ENCODE measurements at regions not wholly inside any gene's neighbourhood (a gene's known extent, or its start where the extent isn't known, plus 50 kb on each side); places are given as distances from the start of the nearest gene placed in this dataset.

DNA sequence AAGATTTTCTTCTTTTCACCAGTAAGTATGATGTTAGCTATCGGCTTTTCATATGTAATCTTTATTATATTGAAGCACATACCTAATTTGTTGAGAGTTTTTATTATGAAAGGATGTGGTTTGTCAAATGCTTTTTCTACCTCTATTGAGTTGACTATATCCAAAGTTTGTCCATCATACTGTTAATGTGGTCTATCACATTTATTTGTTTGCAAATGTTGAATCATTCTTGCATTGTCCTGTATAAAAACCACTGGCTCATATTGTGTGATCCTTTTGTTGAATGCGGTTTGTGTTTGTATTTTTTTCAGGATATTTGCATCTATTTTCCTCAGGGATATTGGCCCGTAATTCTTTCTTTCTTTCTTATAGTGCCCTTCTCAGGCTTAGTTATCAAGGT, 675.5 kb downstream of the NUP35 start:
- H3K27ac ChIP-seq (ENCODE audit: low read depth, low read length), result no peak overlapping the region
- H3K4me3 ChIP-seq (ENCODE audit: low read depth, low read length), result no peak overlapping the region
- no peaks in the 10 kb centered on the region for H3K27me3 ChIP-seq (ENCODE audit: control insufficient read depth, insufficient read depth, low read length)
- ChIA-PET POLR2A (no interaction called here), CTCF (no interaction called here)
- peaks cover 10% of the 10 kb centered on the region for H3K9me3 ChIP-seq (ENCODE audit: control insufficient read depth, insufficient read depth, low read length)
- DNase-seq (ENCODE audit: low read depth, low spot score), result no peak
- TF ChIP-seq, protein P1, sequence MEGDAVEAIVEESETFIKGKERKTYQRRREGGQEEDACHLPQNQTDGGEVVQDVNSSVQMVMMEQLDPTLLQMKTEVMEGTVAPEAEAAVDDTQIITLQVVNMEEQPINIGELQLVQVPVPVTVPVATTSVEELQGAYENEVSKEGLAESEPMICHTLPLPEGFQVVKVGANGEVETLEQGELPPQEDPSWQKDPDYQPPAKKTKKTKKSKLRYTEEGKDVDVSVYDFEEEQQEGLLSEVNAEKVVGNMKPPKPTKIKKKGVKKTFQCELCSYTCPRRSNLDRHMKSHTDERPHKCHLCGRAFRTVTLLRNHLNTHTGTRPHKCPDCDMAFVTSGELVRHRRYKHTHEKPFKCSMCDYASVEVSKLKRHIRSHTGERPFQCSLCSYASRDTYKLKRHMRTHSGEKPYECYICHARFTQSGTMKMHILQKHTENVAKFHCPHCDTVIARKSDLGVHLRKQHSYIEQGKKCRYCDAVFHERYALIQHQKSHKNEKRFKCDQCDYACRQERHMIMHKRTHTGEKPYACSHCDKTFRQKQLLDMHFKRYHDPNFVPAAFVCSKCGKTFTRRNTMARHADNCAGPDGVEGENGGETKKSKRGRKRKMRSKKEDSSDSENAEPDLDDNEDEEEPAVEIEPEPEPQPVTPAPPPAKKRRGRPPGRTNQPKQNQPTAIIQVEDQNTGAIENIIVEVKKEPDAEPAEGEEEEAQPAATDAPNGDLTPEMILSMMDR (IDR thresholded peaks at IDR 0.05; ENCODE audit: low read depth, low read length), result no peak

DNA sequence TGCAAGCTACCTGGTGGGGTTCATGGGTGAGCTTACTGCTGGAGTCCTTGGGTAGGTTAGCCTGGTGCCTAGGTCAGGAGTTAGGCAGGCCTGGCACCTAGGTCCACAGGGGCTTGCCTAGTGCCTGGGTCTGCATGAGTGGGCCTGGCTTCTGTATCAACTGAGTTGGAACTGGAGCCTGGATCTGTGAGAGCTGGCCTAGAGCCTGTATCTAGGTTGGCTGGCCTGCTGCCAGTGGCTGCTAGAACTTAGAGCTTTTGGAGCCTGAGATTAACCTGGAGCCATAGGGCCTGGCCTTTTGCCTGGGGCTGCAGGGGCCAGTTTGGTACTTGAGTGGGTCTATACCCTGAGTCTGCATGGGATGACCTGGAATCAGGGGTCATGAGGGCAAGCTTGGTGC, 679.4 kb downstream of the NUP35 start:
- no peaks in the 10 kb centered on the region for H3K27me3 ChIP-seq (ENCODE audit: control insufficient read depth, insufficient read depth, low read length)
- no peak for DNase-seq (ENCODE audit: low read depth, low spot score)
- ChIA-PET CTCF (no interaction called here), POLR2A (no interaction called here)
- H3K9me3 ChIP-seq (ENCODE audit: control insufficient read depth, insufficient read depth, low read length), result peaks cover 10% of the 10 kb centered on the region
- TF ChIP-seq, protein P1 (IDR thresholded peaks at IDR 0.05; ENCODE audit: low read depth, low read length), result no peak
- no peak overlapping the region for H3K27ac ChIP-seq (ENCODE audit: low read depth, low read length)
- H3K4me3 ChIP-seq (ENCODE audit: low read depth, low read length), result no peak overlapping the region

GRCh38 chr2:183807870-183808269, 683.6 kb downstream of the NUP35 start:
- H3K9me3 ChIP-seq (ENCODE audit: control insufficient read depth, insufficient read depth, low read length), result peaks cover 14% of the 10 kb centered on the region
- no peak overlapping the region for H3K4me3 ChIP-seq (ENCODE audit: low read depth, low read length)
- ChIA-PET POLR2A (no interaction called here), CTCF (no interaction called here)
- H3K27me3 ChIP-seq (ENCODE audit: control insufficient read depth, insufficient read depth, low read length), result no peaks in the 10 kb centered on the region
- TF ChIP-seq, protein P1 (IDR thresholded peaks at IDR 0.05; ENCODE audit: low read depth, low read length), result no peak
- no peak for DNase-seq (ENCODE audit: low read depth, low spot score)
- H3K27ac ChIP-seq (ENCODE audit: low read depth, low read length), result no peak overlapping the region

DNA sequence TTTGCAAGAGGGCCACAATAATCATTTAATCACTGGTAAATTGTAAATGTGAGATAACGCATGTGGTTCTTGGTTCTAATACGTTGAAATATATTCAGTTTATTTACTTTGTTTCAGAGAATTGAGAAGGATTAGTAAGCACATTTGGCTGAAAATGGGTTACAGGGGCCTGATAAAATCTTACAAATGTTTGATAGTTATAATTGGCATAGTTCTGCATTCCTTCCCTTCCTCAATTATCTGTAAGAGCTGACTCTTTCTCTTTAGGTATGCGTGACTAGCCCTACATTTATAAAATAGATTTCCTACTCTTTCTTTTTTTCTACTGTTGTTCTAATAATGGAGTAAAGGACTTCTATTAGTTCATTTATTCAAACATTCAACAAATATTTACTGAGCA, 685.2 kb downstream of the NUP35 start:
- peaks cover 4% of the 10 kb centered on the region for H3K9me3 ChIP-seq (ENCODE audit: control insufficient read depth, insufficient read depth, low read length)
- no peak for DNase-seq (ENCODE audit: low read depth, low spot score)
- H3K4me3 ChIP-seq (ENCODE audit: low read depth, low read length), result no peak overlapping the region
- no peaks in the 10 kb centered on the region for H3K27me3 ChIP-seq (ENCODE audit: control insufficient read depth, insufficient read depth, low read length)
- TF ChIP-seq, protein P1 (IDR thresholded peaks at IDR 0.05; ENCODE audit: low read depth, low read length), result no peak
- ChIA-PET POLR2A (no interaction called here), CTCF (no interaction called here)
- no peak overlapping the region for H3K27ac ChIP-seq (ENCODE audit: low read depth, low read length)

GRCh38 chr2:183811281-183811680, 687.0 kb downstream of the NUP35 start:
- ChIA-PET CTCF (no interaction called here), POLR2A (no interaction called here)
- Histone ChIP-seq H3K4me3 (ENCODE audit: low read depth, low read length) (no peak overlapping the region), H3K27ac (ENCODE audit: low read depth, low read length) (no peak overlapping the region), H3K9me3 (ENCODE audit: control insufficient read depth, insufficient read depth, low read length) (peaks cover 6% of the 10 kb centered on the region), H3K27me3 (ENCODE audit: control insufficient read depth, insufficient read depth, low read length) (no peaks in the 10 kb centered on the region)
- DNase-seq (ENCODE audit: low read depth, low spot score), result no peak
- TF ChIP-seq, protein P1 (IDR thresholded peaks at IDR 0.05; ENCODE audit: low read depth, low read length), result no peak
